PC-9 (cell line): ENCODE measurements at regions not wholly inside any gene's neighbourhood (a gene's known extent, or its start where the extent isn't known, plus 50 kb on each side); places are given as distances from the start of the nearest gene placed in this dataset.

Source experiments
- BruUV-seq: library from RNA; stranded (reverse); fragments of 400-500 nt; replicated peaks from 2 replicates; lab custom pipeline; 2021; lab: Mats Ljungman, UMichigan
- CTCF ChIA-PET: fragments of 300-600 bp; sonication (Branson Sonifier 250); formaldehyde crosslinking; loops from one replicate; lab custom pipeline; 2022; ENCODE audit warnings: antibody characterized with exemption; lab: Charles Lee
- POLR2A ChIA-PET: fragments of 300-600 bp; sonication (Branson Sonifier 250); formaldehyde crosslinking; loops from one replicate; lab custom pipeline; 2022; ENCODE audit warnings: antibody characterized with exemption; ENCODE audit not compliant: unreplicated experiment; lab: Charles Lee
- DNase-seq, 2 experiments: peaks; one replicate each; pipeline versions ENCODE4 v3.0.0 to v3.0.0-alpha.2; 2015 to 2022; ENCODE audit warnings: mixed read lengths in 1 of 2
- H2AFZ ChIP-seq: fragments of 200-600 bp; sonication (generic); 2 replicates; pipeline ENCODE4 v1.8.1; 2017; ENCODE audit warnings: antibody characterized with exemption
- H3F3A ChIP-seq: fragments of 200-600 bp; sonication (generic); 2 replicates; pipeline ENCODE4 v1.8.1; 2017; ENCODE audit warnings: antibody characterized with exemption, mild to moderate bottlenecking, low read depth; ENCODE audit not compliant: insufficient read depth
- H3K27ac ChIP-seq: fragments of 200-600 bp; sonication (generic); 2 replicates; pipeline ENCODE4 v1.6.1; 2016; ENCODE audit warnings: mixed run types
- H3K27me3 ChIP-seq: fragments of 200-600 bp; sonication (generic); 2 replicates; pipeline ENCODE4 v1.6.1; 2016; ENCODE audit warnings: low read depth, mixed run types; ENCODE audit not compliant: insufficient read depth
- H3K36me3 ChIP-seq: fragments of 200-600 bp; sonication (generic); 2 replicates; pipeline ENCODE4 v1.6.1; 2016; ENCODE audit warnings: low read depth, mixed run types
- H3K4me1 ChIP-seq: fragments of 200-600 bp; sonication (generic); replicated peaks from 2 replicates; pipeline ENCODE4 v1.6.1; 2016; ENCODE audit warnings: mixed run types; ENCODE audit not compliant: insufficient read depth
- H3K4me2 ChIP-seq: fragments of 200-600 bp; sonication (generic); 2 replicates; pipeline ENCODE4 v1.6.1; 2017; ENCODE audit warnings: mixed run types
- H3K4me3 ChIP-seq: fragments of 200-600 bp; sonication (generic); 2 replicates; pipeline ENCODE4 v1.6.1; 2016; ENCODE audit warnings: mixed run types
- H3K79me2 ChIP-seq: fragments of 200-600 bp; sonication (generic); 2 replicates; pipeline ENCODE4 v1.6.1; 2017; ENCODE audit warnings: low read depth, mixed run types
- H3K9me2 ChIP-seq: fragments of 200-600 bp; sonication (generic); 2 replicates; pipeline ENCODE4 v1.8.1; 2017; ENCODE audit warnings: mild to moderate bottlenecking; ENCODE audit not compliant: insufficient read depth
- H3K9me3 ChIP-seq: fragments of 200-600 bp; sonication (generic); 2 replicates; pipeline ENCODE4 v1.8.1; 2016; ENCODE audit warnings: low read depth; ENCODE audit not compliant: insufficient read depth
- H4K20me1 ChIP-seq: fragments of 200-600 bp; sonication (generic); 2 replicates; pipeline ENCODE4 v1.8.1; 2017; ENCODE audit not compliant: insufficient read depth
- EZH2 ChIP-seq: fragments of 200-600 bp; sonication (generic); IDR thresholded peaks from 2 replicates; pipeline ENCODE4 v1.8.0; 2017; ENCODE audit warnings: antibody characterized with exemption, low read depth
- intact Hi-C: fragments of 100-400 bp; cut with micrococcal nuclease; formaldehyde crosslinking; loops from one replicate; pipeline ENCODE4 v1.10.0; 2022; ENCODE audit not compliant: unreplicated experiment
- TF ChIP-seq, protein P1 (sequence below): fragments of 200-600 bp; sonication (generic); conservative IDR thresholded peaks from 2 replicates; pipeline ENCODE4 v1.6.1; 2017; ENCODE audit warnings: mixed run types, antibody characterized with exemption, mild to moderate bottlenecking, moderate library complexity

DNA sequence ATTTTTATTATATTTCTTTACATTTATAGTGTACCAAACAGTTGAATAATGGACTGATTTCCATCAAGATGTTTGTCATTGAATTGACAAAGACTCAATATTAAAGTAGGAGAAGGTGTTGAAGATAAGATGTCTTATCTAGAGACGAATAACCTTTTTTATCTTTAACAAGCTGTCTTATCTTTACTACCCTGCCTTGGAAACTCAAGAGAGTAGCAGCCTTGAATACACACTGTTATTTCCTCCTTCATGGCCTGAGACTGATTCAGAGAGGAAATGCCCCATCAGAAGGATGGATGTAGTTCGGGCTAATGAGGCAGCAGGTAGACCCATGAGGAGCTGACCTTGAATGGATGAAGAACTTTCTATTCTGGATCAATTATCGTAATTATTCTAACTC is 365.1 kb upstream of the SEMA6D start:
- POLR2A ChIA-PET: no interaction called here
- no peak overlapping the region for H3K4me2 ChIP-seq
- no peak overlapping the region for H3K4me3 ChIP-seq
- H3K27me3 ChIP-seq: no peaks in the 10 kb centered on the region
- H3K27ac ChIP-seq: no peak overlapping the region
- no peaks in the 10 kb centered on the region for H3K36me3 ChIP-seq
- no peak for DNase-seq
- H4K20me1 ChIP-seq: no peaks in the 10 kb centered on the region
- H3K9me3 ChIP-seq: no peaks in the 10 kb centered on the region
- intact Hi-C loops: no loop called here
- H3K9me2 ChIP-seq: no peaks in the 10 kb centered on the region
- no TSS peak for BruUV-seq
- no peaks in the 10 kb centered on the region for H3F3A ChIP-seq
- H3K79me2 ChIP-seq: no peaks in the 10 kb centered on the region
- CTCF ChIA-PET: no interaction called here
- TF ChIP-seq, protein P1, sequence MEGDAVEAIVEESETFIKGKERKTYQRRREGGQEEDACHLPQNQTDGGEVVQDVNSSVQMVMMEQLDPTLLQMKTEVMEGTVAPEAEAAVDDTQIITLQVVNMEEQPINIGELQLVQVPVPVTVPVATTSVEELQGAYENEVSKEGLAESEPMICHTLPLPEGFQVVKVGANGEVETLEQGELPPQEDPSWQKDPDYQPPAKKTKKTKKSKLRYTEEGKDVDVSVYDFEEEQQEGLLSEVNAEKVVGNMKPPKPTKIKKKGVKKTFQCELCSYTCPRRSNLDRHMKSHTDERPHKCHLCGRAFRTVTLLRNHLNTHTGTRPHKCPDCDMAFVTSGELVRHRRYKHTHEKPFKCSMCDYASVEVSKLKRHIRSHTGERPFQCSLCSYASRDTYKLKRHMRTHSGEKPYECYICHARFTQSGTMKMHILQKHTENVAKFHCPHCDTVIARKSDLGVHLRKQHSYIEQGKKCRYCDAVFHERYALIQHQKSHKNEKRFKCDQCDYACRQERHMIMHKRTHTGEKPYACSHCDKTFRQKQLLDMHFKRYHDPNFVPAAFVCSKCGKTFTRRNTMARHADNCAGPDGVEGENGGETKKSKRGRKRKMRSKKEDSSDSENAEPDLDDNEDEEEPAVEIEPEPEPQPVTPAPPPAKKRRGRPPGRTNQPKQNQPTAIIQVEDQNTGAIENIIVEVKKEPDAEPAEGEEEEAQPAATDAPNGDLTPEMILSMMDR: no peak
- no peak for TF ChIP-seq EZH2
- H2AFZ ChIP-seq: no peak overlapping the region
- H3K4me1 ChIP-seq: no peaks in the 10 kb centered on the region

DNA sequence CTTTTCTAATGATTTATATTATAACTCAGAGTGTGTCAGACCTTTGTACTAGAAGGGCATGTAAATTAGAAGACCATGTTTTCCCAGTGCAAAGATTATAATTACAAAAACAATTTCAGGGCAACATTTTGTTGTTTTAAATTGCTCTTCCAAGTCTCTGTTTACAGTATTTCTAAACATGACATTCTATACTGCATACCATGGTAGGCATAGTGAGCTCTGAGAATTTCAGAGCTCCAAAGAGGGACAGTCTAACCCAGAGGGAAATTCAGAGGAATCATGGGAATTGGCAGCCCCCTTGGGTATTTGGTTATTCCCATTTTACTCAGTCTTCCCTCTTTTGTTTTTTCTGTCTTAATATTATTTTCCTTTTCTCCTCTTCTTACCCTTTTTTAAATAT is 361.5 kb upstream of the SEMA6D start:
- DNase-seq: no peak
- no peak overlapping the region for H2AFZ ChIP-seq
- H3F3A ChIP-seq: no peaks in the 10 kb centered on the region
- no peaks in the 10 kb centered on the region for H4K20me1 ChIP-seq
- POLR2A ChIA-PET: no interaction called here
- H3K4me3 ChIP-seq: no peak overlapping the region
- intact Hi-C loops: no loop called here
- H3K9me3 ChIP-seq: no peaks in the 10 kb centered on the region
- H3K4me2 ChIP-seq: no peak overlapping the region
- H3K9me2 ChIP-seq: no peaks in the 10 kb centered on the region
- BruUV-seq: no TSS peak
- no peaks in the 10 kb centered on the region for H3K27me3 ChIP-seq
- TF ChIP-seq EZH2: no peak
- TF ChIP-seq, protein P1: no peak
- CTCF ChIA-PET: no interaction called here
- no peaks in the 10 kb centered on the region for H3K4me1 ChIP-seq
- H3K79me2 ChIP-seq: no peaks in the 10 kb centered on the region
- H3K36me3 ChIP-seq: no peaks in the 10 kb centered on the region
- no peak overlapping the region for H3K27ac ChIP-seq

DNA sequence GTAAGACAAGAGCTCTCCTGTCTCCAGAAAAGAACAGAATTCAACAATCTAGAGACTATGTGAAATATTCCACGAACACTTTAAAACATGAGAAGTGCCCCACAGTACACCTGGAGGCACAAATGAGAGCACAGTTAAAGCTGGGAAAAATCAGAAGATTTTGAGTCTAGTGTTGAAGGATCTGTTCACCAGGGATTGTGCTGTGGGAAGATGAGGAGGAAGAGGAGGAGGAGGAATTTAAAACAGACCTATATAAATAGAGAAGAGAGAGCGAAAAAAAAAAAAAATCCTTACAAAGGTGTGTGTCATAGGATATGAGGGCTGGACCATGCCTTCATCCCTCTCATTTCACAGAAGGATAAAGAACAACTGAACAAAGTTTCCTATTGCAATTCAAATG is 361.0 kb upstream of the SEMA6D start:
- DNase-seq: no peak
- CTCF ChIA-PET: no interaction called here
- no peaks in the 10 kb centered on the region for H4K20me1 ChIP-seq
- no peak overlapping the region for H2AFZ ChIP-seq
- no peaks in the 10 kb centered on the region for H3K9me2 ChIP-seq
- H3K79me2 ChIP-seq: no peaks in the 10 kb centered on the region
- no peaks in the 10 kb centered on the region for H3K36me3 ChIP-seq
- BruUV-seq: no TSS peak
- H3F3A ChIP-seq: no peaks in the 10 kb centered on the region
- POLR2A ChIA-PET: no interaction called here
- H3K4me1 ChIP-seq: no peaks in the 10 kb centered on the region
- no peak overlapping the region for H3K4me2 ChIP-seq
- intact Hi-C loops: no loop called here
- H3K27me3 ChIP-seq: no peaks in the 10 kb centered on the region
- no peak overlapping the region for H3K27ac ChIP-seq
- H3K4me3 ChIP-seq: no peak overlapping the region
- TF ChIP-seq, protein P1: no peak
- no peak for TF ChIP-seq EZH2
- no peaks in the 10 kb centered on the region for H3K9me3 ChIP-seq
